ENCODE measurements at regions not wholly inside any gene's neighbourhood (a gene's known extent, or its start where the extent isn't known, plus 50 kb on each side); places are given as distances from the start of the nearest gene placed in this dataset.
A peak's percentile ranks its signal among the peaks of the same experiment; 100 is the strongest.

DNA sequence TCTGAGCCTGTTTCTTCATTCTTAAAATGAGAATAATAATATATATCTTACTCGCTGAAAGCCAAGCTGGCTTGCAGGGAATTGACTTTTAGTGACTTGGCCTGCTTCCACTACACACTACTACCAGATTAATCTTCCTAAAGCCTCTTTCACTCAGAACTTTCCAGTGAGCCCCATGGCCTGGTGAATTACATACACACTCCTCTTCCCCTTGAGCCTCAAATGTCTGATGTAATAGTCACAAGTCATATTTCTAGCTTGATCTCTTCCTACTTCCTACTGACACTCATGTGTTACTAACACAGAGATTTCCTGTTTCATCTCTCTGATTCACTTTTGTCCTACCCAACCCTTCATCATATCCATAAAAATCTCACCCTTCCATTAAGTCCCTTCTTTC lies 82.7 kb upstream of the SOX2 start:
- DNase-seq (ENCODE audit: insufficient read length, low spot score, missing footprints), result peak; percentile 56
- Histone ChIP-seq H3K9me3 (ENCODE audit: low read depth, low read length) (no peaks in the 10 kb centered on the region), H3K4me1 (ENCODE audit: insufficient read depth, low read length) (peaks cover 31% of the 10 kb centered on the region), H3K4me3 (ENCODE audit: insufficient read depth, low read length) (no peak overlapping the region), H3K79me2 (ENCODE audit: insufficient read depth, low read length) (no peaks in the 10 kb centered on the region), H3K36me3 (ENCODE audit: insufficient read depth, low read length) (no peaks in the 10 kb centered on the region), H2AFZ (ENCODE audit: low read length) (peak overlapping the region; percentile 60), H3K4me2 (ENCODE audit: insufficient read depth, low read length) (peak overlapping the region; percentile 43), H3K27me3 (ENCODE audit: insufficient read depth, low read length) (no peaks in the 10 kb centered on the region), H3K27ac (ENCODE audit: low read depth, low read length) (peak overlapping the region; percentile 71), H4K20me1 (ENCODE audit: insufficient read depth, low read length) (no peaks in the 10 kb centered on the region)
- no peak for TF ChIP-seq CTCF (IDR thresholded peaks at IDR 0.05; ENCODE audit: extremely low read depth, low read depth, low read length)

DNA sequence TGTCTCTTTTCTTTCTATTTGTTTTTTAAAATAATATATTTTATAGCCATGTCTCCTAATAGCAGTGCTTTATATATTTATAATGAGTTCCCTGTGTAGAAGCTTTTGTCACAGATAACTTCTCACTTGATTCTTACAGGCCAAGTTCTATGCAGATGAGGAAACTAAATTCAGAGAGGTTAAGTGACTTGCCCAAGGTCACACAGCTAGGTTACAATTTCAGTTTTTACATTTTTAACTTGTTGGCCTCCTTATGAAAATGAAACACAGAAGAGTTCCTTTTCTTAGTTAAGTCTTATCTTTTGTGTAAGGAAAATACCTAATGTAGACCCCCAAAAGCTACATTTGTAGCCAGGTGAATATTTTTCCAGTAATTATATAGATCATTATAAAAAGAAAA lies 83.3 kb upstream of the SOX2 start:
- H4K20me1 ChIP-seq (ENCODE audit: insufficient read depth, low read length), result no peaks in the 10 kb centered on the region
- peaks cover 34% of the 10 kb centered on the region for H3K4me1 ChIP-seq (ENCODE audit: insufficient read depth, low read length)
- no peaks in the 10 kb centered on the region for H3K9me3 ChIP-seq (ENCODE audit: low read depth, low read length)
- no peaks in the 10 kb centered on the region for H3K27me3 ChIP-seq (ENCODE audit: insufficient read depth, low read length)
- no peak for TF ChIP-seq CTCF (IDR thresholded peaks at IDR 0.05; ENCODE audit: extremely low read depth, low read depth, low read length)
- no peak overlapping the region for H3K27ac ChIP-seq (ENCODE audit: low read depth, low read length)
- no peak overlapping the region for H3K4me3 ChIP-seq (ENCODE audit: insufficient read depth, low read length)
- DNase-seq (ENCODE audit: insufficient read length, low spot score, missing footprints), result no peak
- no peaks in the 10 kb centered on the region for H3K36me3 ChIP-seq (ENCODE audit: insufficient read depth, low read length)
- H3K79me2 ChIP-seq (ENCODE audit: insufficient read depth, low read length), result no peaks in the 10 kb centered on the region
- H2AFZ ChIP-seq (ENCODE audit: low read length), result no peak overlapping the region
- no peak overlapping the region for H3K4me2 ChIP-seq (ENCODE audit: insufficient read depth, low read length)

DNA sequence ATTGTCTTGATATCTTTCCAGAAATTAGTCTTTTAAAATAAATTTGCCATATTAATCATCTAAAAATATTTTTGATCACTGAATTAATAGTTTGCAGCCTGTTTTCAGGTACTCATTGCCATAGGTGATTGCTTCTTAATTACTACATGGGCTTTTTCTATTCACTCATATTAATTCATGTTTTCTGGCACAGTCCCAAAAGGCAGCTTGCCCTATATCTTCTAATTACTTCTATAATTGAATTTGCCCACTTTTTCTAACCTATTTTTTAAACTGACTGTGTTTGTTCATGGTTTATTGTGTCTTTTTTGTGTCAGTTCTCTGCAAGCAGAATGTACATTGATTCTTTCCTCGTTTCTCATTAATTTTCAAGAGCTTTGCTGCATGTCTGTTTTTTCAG lies 85.7 kb upstream of the SOX2 start:
- Histone ChIP-seq H3K27ac (ENCODE audit: low read depth, low read length) (no peak overlapping the region), H3K36me3 (ENCODE audit: insufficient read depth, low read length) (no peaks in the 10 kb centered on the region), H3K27me3 (ENCODE audit: insufficient read depth, low read length) (no peaks in the 10 kb centered on the region), H2AFZ (ENCODE audit: low read length) (no peak overlapping the region), H3K4me1 (ENCODE audit: insufficient read depth, low read length) (peaks cover 36% of the 10 kb centered on the region), H3K79me2 (ENCODE audit: insufficient read depth, low read length) (no peaks in the 10 kb centered on the region), H3K4me2 (ENCODE audit: insufficient read depth, low read length) (no peak overlapping the region), H3K4me3 (ENCODE audit: insufficient read depth, low read length) (no peak overlapping the region), H4K20me1 (ENCODE audit: insufficient read depth, low read length) (no peaks in the 10 kb centered on the region), H3K9me3 (ENCODE audit: low read depth, low read length) (no peaks in the 10 kb centered on the region)
- no peak for DNase-seq (ENCODE audit: insufficient read length, low spot score, missing footprints)
- no peak for TF ChIP-seq CTCF (IDR thresholded peaks at IDR 0.05; ENCODE audit: extremely low read depth, low read depth, low read length)

GRCh38 chr3:181623924-181624694 lies 87.6 kb upstream of the SOX2 start:
- TF ChIP-seq CTCF (IDR thresholded peaks at IDR 0.05; ENCODE audit: extremely low read depth, low read depth, low read length), result no peak
- Histone ChIP-seq H3K4me1 (ENCODE audit: insufficient read depth, low read length) (peaks cover 19% of the 10 kb centered on the region), H4K20me1 (ENCODE audit: insufficient read depth, low read length) (no peaks in the 10 kb centered on the region), H3K79me2 (ENCODE audit: insufficient read depth, low read length) (no peaks in the 10 kb centered on the region), H3K4me2 (ENCODE audit: insufficient read depth, low read length) (peak overlapping the region; percentile 28), H3K27me3 (ENCODE audit: insufficient read depth, low read length) (no peaks in the 10 kb centered on the region), H3K27ac (ENCODE audit: low read depth, low read length) (no peak overlapping the region), H3K4me3 (ENCODE audit: insufficient read depth, low read length) (no peak overlapping the region), H2AFZ (ENCODE audit: low read length) (peak overlapping the region; percentile 2), H3K9me3 (ENCODE audit: low read depth, low read length) (no peaks in the 10 kb centered on the region), H3K36me3 (ENCODE audit: insufficient read depth, low read length) (no peaks in the 10 kb centered on the region)
- DNase-seq (ENCODE audit: insufficient read length, low spot score, missing footprints), result no peak

Measured in osteoblast (primary cell).